ENCODE measurements at regions not wholly inside any gene's neighbourhood (a gene's known extent, or its start where the extent isn't known, plus 50 kb on each side); places are given as distances from the start of the nearest gene placed in this dataset.

DNA sequence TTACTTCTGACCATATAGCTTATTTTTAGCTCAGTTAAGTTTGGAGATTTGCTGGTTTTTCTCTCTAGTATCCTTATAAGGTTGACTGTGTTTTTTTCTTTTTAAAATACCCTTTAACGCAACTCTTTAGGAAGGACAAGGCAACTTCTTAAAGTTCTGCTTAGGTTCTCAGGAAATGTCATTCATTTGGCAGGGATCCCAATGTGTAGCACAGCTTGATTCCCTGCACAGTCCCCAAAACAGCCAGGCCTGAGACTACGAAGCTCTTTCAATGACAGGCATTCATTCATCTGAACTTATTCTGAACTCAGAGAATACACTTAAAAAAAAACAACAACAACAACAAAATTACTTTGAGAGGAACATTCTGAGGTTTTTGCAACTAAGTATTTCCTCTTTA is 1765.8 kb downstream of the PCDH7 start:
- TF ChIP-seq, protein P1, sequence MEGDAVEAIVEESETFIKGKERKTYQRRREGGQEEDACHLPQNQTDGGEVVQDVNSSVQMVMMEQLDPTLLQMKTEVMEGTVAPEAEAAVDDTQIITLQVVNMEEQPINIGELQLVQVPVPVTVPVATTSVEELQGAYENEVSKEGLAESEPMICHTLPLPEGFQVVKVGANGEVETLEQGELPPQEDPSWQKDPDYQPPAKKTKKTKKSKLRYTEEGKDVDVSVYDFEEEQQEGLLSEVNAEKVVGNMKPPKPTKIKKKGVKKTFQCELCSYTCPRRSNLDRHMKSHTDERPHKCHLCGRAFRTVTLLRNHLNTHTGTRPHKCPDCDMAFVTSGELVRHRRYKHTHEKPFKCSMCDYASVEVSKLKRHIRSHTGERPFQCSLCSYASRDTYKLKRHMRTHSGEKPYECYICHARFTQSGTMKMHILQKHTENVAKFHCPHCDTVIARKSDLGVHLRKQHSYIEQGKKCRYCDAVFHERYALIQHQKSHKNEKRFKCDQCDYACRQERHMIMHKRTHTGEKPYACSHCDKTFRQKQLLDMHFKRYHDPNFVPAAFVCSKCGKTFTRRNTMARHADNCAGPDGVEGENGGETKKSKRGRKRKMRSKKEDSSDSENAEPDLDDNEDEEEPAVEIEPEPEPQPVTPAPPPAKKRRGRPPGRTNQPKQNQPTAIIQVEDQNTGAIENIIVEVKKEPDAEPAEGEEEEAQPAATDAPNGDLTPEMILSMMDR (conservative IDR thresholded peaks at IDR 0.05; ENCODE audit: low read depth, low read length) = no peak
- TF ChIP-seq EZH2phosphoT487 (IDR thresholded peaks at IDR 0.05; ENCODE audit: borderline replicate concordance, low read length) = no peak
